B cell (primary cell): ENCODE measurements at regions not wholly inside any gene's neighbourhood (a gene's known extent, or its start where the extent isn't known, plus 50 kb on each side); places are given as distances from the start of the nearest gene placed in this dataset.

Source experiments
- CTCF ChIP-seq: fragments of 200-600 bp; IDR thresholded peaks from one replicate; pipeline ENCODE4 v1.8.0; 2022; ENCODE audit warnings: antibody characterized with exemption, mild to moderate bottlenecking
- EZH2 ChIP-seq: IDR thresholded peaks from 2 replicates; pipeline ENCODE4 v1.6.1; 2012; ENCODE audit warnings: borderline replicate concordance, low read depth, mild to moderate bottlenecking, moderate library complexity, low read length; ENCODE audit not compliant: insufficient read depth, poor library complexity, severe bottlenecking

- TF ChIP-seq CTCF (no peak), EZH2 (no peak)
Measured at GRCh38 chr17:77696151-77696720, 262.3 kb upstream of the TNRC6C start.
